AG10803 (cell line): ENCODE measurements at regions not wholly inside any gene's neighbourhood (a gene's known extent, or its start where the extent isn't known, plus 50 kb on each side); places are given as distances from the start of the nearest gene placed in this dataset.

Experiments used
- DNase-seq: peaks from one replicate; pipeline ENCODE4 v3.0.0; 2010; ENCODE audit warnings: low read depth
- H3K4me3 ChIP-seq: 2 replicates; pipeline ENCODE4 v1.5.1; 2011; ENCODE audit warnings: mild to moderate bottlenecking, low read length, control low read depth
- TF ChIP-seq, protein P1 (sequence below): conservative IDR thresholded peaks from 2 replicates; pipeline ENCODE4 v1.5.1; 2011; ENCODE audit warnings: mild to moderate bottlenecking, low read length, control low read depth, inconsistent platforms

DNA sequence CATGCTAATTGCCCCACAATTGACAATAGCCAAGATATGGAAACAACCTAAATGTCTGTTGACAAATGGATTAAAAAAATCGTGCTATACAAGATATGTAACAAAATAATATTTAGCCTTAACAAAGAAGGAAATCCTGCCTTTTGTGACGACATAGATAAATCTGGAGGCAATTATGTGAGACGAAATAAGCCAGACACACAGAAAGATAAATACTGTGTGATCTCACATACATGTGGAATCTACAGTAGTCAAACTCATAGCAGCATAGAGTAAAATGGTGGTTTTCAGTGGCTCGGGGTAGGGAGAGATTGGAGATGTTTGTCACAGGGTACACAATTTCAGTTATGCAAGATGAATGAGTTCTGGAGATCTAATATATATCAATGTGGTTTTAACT is 895.8 kb downstream of the SLITRK6 start:
- DNase-seq = no peak
- H3K4me3 ChIP-seq = no peak overlapping the region
- TF ChIP-seq, protein P1, sequence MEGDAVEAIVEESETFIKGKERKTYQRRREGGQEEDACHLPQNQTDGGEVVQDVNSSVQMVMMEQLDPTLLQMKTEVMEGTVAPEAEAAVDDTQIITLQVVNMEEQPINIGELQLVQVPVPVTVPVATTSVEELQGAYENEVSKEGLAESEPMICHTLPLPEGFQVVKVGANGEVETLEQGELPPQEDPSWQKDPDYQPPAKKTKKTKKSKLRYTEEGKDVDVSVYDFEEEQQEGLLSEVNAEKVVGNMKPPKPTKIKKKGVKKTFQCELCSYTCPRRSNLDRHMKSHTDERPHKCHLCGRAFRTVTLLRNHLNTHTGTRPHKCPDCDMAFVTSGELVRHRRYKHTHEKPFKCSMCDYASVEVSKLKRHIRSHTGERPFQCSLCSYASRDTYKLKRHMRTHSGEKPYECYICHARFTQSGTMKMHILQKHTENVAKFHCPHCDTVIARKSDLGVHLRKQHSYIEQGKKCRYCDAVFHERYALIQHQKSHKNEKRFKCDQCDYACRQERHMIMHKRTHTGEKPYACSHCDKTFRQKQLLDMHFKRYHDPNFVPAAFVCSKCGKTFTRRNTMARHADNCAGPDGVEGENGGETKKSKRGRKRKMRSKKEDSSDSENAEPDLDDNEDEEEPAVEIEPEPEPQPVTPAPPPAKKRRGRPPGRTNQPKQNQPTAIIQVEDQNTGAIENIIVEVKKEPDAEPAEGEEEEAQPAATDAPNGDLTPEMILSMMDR = no peak

DNA sequence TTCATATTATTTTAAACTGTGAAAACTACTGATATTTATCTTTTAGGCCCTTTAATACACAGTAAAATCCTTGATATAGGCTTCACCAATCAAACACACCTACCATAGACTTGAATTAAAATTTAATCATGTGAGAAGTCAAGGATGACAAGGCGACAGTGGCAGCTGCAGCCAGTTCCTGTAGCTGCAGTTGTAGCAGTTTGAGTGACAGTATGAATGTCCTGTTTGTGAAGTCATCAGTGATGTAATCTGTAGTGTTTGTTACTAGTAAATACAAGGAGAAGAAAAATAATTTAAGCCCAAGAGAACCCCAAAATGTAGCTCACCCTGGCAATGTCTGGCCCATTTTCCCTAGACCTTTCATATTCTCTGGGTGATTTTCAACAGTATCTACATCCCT is 897.0 kb downstream of the SLITRK6 start:
- H3K4me3 ChIP-seq = no peak overlapping the region
- TF ChIP-seq, protein P1 = no peak
- no peak for DNase-seq

- no peak overlapping the region for H3K4me3 ChIP-seq
- peak; percentile 49 for DNase-seq
- TF ChIP-seq, protein P1 = peak; percentile 71
Measured at GRCh38 chr13:84896128-84896527, 903.1 kb downstream of the SLITRK6 start.

- no peak overlapping the region for H3K4me3 ChIP-seq
- no peak for DNase-seq
- TF ChIP-seq, protein P1 = no peak
Measured at GRCh38 chr13:84894749-84895148, 904.5 kb downstream of the SLITRK6 start.

DNA sequence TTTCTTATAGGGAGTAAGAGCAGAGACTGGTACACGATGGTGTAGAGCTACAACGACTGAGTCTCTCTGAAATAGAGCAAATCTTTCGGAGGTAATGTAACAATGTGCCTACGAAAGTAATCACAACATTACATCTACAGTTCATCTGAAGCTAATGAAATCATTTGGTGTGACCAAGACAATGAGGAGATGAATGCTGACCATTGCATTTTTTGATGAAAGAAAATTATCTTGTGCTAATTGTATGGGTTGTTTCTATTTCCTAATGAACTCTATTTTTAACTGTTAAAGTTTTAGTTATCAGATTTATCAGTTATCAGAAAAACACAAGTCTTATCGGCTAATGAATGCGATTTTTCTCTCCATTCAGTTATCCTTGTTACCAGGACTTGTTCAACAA is 913.4 kb downstream of the SLITRK6 start:
- no peak overlapping the region for H3K4me3 ChIP-seq
- no peak for DNase-seq
- TF ChIP-seq, protein P1 = no peak

DNA sequence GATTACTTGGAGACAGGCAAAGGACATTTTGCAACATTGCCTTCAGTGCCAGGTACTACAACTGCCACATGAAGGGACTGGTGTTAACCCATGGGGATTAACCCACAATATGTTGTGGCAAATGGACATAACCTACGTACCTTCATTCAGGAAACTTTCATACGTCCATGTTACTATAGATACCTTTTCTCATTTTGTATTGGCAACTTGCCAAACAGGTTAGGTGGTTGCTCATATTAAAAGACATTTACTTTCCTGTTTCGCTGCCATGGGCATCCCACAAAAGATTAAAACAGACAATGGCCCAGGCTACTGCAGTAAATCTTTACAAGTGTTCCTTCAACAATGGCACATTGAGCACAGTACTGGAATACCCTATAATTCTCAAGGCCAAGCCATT is 925.3 kb downstream of the SLITRK6 start:
- TF ChIP-seq, protein P1 = no peak

DNA sequence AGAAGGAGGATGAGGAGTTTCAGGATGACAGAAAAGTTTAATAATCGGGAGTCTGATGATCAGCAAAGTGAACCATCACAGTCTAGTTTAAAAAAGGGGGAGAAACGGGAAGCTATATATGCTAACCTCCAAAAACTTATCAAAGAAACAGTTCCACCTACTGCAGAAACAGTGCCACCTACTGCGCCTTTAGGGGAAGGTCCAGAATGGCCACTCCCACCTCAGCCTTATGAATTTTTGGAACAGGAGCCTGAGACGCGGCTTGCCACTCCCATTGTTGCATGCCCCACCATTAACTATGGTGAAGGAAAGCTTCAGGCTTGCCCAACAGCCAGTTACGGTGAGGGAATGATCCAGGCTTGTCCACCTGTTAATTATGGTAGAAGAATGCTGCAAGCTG is 929.0 kb downstream of the SLITRK6 start:
- TF ChIP-seq, protein P1 = no peak
- no peak overlapping the region for H3K4me3 ChIP-seq
- DNase-seq = no peak

More for the DNA sequence above, 925.3 kb downstream of the SLITRK6 start:
- no peak overlapping the region for H3K4me3 ChIP-seq
- DNase-seq = no peak
